HL-60 (cell line): ENCODE measurements at regions not wholly inside any gene's neighbourhood (a gene's known extent, or its start where the extent isn't known, plus 50 kb on each side); places are given as distances from the start of the nearest gene placed in this dataset.

Experiments
- DNase-seq, 2 experiments: peaks; one replicate each; pipeline ENCODE4 v3.0.0-alpha.2; 2010 to 2020; ENCODE audit warnings: low read depth in 1 of 2, low spot score in 1 of 2
- H3K27ac ChIP-seq: fragments of 250-450 bp; sonication (Bioruptor Pico); replicated peaks from 2 replicates; pipeline ENCODE4 v1.5.1; 2020; ENCODE audit warnings: mild to moderate bottlenecking, moderate library complexity
- H3K27me3 ChIP-seq: fragments of 250-450 bp; sonication (Bioruptor Pico); 2 replicates; pipeline ENCODE4 v1.5.1; 2021; ENCODE audit warnings: mild to moderate bottlenecking, moderate library complexity; ENCODE audit not compliant: insufficient read depth, poor library complexity, severe bottlenecking
- H3K4me3 ChIP-seq: replicated peaks from 2 replicates; pipeline ENCODE4 v1.5.1; 2011; ENCODE audit warnings: mild to moderate bottlenecking, control low read depth, low read length; ENCODE audit not compliant: insufficient read depth
- CTCF ChIP-seq: IDR thresholded peaks from one replicate; pipeline ENCODE4 v1.5.1; 2011; ENCODE audit warnings: low read length, control low read depth, inconsistent platforms; ENCODE audit not compliant: insufficient read depth
- GABPA ChIP-seq: IDR thresholded peaks from 2 replicates; pipeline ENCODE4 v1.6.1; 2012; ENCODE audit warnings: low read depth
- POLR2AphosphoS5 ChIP-seq: IDR thresholded peaks from 2 replicates; pipeline ENCODE4 v1.6.1; 2012; ENCODE audit warnings: low read depth
- SPI1 ChIP-seq: IDR thresholded peaks from 2 replicates; pipeline ENCODE4 v1.6.1; 2012; ENCODE audit warnings: low read depth, mild to moderate bottlenecking, borderline replicate concordance
- TF ChIP-seq, protein P1 (sequence below): IDR thresholded peaks from 2 replicates; pipeline ENCODE4 v1.6.1; 2012; ENCODE audit warnings: low read depth; ENCODE audit not compliant: insufficient replicate concordance

- Histone ChIP-seq H3K27me3 (peaks cover 2% of the 10 kb centered on the region), H3K4me3 (no peak overlapping the region), H3K27ac (no peak overlapping the region)
- DNase-seq: no peak
- TF ChIP-seq CTCF: no peak
- no peak for TF ChIP-seq SPI1
- no peak for TF ChIP-seq POLR2AphosphoS5
- TF ChIP-seq GABPA: no peak
- TF ChIP-seq, protein P1, sequence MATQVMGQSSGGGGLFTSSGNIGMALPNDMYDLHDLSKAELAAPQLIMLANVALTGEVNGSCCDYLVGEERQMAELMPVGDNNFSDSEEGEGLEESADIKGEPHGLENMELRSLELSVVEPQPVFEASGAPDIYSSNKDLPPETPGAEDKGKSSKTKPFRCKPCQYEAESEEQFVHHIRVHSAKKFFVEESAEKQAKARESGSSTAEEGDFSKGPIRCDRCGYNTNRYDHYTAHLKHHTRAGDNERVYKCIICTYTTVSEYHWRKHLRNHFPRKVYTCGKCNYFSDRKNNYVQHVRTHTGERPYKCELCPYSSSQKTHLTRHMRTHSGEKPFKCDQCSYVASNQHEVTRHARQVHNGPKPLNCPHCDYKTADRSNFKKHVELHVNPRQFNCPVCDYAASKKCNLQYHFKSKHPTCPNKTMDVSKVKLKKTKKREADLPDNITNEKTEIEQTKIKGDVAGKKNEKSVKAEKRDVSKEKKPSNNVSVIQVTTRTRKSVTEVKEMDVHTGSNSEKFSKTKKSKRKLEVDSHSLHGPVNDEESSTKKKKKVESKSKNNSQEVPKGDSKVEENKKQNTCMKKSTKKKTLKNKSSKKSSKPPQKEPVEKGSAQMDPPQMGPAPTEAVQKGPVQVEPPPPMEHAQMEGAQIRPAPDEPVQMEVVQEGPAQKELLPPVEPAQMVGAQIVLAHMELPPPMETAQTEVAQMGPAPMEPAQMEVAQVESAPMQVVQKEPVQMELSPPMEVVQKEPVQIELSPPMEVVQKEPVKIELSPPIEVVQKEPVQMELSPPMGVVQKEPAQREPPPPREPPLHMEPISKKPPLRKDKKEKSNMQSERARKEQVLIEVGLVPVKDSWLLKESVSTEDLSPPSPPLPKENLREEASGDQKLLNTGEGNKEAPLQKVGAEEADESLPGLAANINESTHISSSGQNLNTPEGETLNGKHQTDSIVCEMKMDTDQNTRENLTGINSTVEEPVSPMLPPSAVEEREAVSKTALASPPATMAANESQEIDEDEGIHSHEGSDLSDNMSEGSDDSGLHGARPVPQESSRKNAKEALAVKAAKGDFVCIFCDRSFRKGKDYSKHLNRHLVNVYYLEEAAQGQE: no peak
These were observed 622.5 kb downstream of the TYW1 start for GRCh38 chr7:67619175-67619574.

- H3K27me3 ChIP-seq: peaks cover 2% of the 10 kb centered on the region
- H3K27ac ChIP-seq: no peak overlapping the region
- TF ChIP-seq GABPA (no peak), POLR2AphosphoS5 (no peak), SPI1 (no peak), CTCF (no peak)
- TF ChIP-seq, protein P1: no peak
- no peak for DNase-seq
- no peak overlapping the region for H3K4me3 ChIP-seq
These were observed 623.7 kb downstream of the TYW1 start for GRCh38 chr7:67620216-67620933.

GRCh38 chr7:67621704-67622103, 625.1 kb downstream of the TYW1 start:
- H3K27ac ChIP-seq: no peak overlapping the region
- no peak for DNase-seq
- H3K4me3 ChIP-seq: no peak overlapping the region
- H3K27me3 ChIP-seq: peaks cover 2% of the 10 kb centered on the region
- TF ChIP-seq SPI1: no peak
- TF ChIP-seq, protein P1: no peak
- TF ChIP-seq CTCF: no peak
- TF ChIP-seq POLR2AphosphoS5: no peak
- no peak for TF ChIP-seq GABPA
